Activated CD8-positive, alpha-beta memory T cell treated with anti-CD3 and anti-CD28 coated beads, Interleukin-2, amount 50 U/mL, for 48 hours (primary cell): ENCODE measurements at regions not wholly inside any gene's neighbourhood (a gene's known extent, or its start where the extent isn't known, plus 50 kb on each side); places are given as distances from the start of the nearest gene placed in this dataset.
"Not testable (repeated sequence)": the region's sequence is repeated elsewhere in the genome, so short reads cannot be mapped to it uniquely, and the experiment has no call there.

ENCODE experiments used
- DNase-seq: peaks from one replicate; pipeline ENCODE4 v3.0.0-alpha.2; 2020

DNA sequence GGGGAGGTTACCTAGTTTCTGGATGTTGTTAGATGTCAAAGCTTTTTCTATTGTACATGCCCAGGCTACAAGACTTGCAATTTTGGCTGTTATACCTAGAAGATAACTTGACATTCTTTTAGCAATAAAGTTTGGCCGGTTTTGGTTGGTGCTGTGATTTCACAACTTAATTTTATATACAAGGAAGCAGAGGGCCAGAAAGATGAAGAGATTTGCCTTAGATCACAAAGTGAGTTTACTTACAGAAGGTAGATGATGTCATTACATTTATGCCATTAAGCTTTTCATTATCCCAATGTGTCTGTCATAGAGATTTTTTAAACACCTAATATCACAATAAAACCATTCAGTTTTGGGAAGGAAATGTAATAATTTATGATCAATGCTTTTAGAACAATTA is 698.7 kb upstream of the ANO3 start:
- no peak for DNase-seq

DNA sequence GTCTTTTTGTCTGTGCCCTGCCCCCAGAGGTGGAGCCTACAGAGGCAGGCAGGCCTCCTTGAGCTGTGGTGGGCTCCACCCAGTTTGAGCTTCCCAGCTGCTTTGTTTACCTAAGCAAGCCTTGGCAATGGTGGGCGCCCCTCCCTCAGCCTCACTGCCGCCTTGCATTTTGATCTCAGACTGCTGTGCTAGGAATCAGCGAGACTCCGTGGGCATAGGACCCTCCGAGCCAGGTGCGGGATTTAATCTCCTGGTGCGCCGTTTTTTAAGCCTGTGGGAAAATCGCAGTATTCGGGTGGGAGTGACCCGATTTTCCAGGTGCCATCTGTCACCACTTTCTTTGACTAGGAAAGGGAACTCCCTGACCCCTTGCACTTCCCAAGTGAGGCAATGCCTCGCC is 682.7 kb upstream of the ANO3 start:
- DNase-seq, result not testable (repeated sequence)

DNA sequence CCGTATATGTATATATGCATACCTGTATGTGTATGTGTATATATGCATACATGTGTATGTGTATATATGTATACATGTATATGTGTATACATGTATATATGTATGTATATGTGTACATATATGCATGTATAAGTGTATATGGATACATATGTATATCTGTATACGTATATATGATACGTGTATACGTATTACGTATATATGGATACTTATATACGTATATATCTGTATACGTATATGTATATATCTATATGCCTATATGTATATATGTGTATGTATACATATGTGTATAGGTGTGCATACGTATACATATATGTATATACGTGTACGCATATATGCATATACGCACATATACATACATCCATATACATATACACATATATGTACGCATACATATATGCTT is 681.6 kb upstream of the ANO3 start:
- no peak for DNase-seq

DNA sequence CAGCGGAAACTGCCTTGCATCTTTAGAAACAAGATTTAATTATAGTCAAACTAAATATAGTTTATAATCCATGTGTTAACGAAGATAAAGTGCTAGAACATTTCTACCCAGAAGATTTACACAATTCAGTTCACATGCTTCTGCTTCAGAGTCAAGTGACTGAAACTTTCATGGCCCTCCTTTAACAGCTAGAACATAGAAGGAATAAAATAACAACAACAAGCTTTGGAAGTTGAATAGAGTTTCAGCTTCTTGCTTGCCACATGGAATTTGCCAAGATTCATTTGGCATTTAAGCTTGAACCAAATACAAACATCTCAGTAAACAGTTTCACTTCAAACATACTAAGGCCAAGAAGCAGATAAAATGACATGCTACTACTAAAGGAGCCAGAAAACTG is 676.3 kb upstream of the ANO3 start:
- no peak for DNase-seq

DNA sequence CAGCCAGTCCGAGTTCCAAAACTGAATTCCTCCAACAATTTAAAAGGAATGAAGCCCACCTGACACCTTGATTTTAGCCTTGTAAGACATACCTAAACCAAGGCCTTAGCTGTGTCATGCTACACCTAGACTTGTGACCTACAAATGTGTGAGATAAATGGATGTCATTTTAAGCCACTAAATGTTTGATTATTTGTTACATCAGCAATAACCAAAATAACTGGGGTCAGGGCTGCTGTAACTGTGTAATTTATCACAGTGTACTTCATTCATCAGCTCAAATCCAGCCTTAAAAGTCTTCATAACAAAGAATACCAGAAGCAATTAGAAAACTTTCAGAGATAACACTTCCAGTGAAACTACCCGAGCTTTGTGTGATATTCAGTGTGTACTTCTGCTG is 673.0 kb upstream of the ANO3 start:
- DNase-seq, result no peak

DNA sequence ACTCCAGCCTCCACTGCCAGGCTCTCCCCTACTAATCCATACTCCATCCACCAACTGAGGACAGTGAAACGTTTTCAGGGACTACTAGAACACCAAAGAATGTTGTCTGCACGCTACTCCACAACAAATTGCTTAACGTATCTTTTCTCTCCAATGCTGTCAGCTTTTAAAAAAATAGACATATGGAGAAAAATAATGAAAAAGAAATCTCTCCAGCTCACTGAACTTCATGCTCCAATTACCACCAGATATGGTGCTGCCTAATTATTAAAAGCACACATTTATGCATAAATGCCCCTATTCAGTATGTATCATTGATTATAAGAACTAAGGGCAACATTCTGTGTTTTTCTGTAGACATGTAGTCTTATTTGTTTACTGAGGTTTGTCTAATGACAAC is 672.2 kb upstream of the ANO3 start:
- DNase-seq, result no peak

DNA sequence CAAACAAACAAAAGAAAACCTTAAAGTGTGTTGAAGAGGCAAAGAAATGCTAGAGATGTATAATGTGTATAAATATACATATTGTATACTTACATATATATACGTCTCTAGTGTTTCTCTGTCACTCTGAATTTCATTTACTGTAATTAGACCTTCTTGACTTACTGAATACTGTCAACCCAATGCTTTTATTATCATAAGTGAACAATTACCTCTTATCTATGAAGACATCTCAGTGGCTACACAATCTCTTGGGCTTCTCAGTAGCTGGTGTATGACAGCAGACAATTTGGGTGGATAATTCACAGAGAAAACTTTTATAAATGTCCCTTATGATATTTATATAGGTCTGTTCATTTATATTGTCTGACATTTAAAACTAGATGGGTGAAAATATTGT is 664.1 kb upstream of the ANO3 start:
- no peak for DNase-seq

DNA sequence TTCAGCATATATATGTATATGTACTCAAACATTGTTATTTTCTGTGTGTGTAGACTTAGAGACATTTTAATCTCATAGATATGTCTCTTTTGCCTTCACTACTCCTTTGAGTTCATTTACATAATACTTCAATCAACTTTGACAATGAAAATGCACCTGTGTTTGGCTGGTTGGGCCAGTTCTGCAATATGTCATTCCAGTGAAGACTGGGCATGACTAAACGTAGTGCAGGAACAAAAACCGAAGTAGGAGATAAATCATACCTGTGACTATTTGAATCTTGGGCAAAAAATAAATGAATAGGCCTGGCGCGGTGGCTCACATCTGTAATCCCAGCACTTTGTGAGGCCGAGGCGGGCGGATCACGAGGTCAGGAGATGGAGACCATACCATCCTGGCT is 640.0 kb upstream of the ANO3 start:
- no peak for DNase-seq

DNA sequence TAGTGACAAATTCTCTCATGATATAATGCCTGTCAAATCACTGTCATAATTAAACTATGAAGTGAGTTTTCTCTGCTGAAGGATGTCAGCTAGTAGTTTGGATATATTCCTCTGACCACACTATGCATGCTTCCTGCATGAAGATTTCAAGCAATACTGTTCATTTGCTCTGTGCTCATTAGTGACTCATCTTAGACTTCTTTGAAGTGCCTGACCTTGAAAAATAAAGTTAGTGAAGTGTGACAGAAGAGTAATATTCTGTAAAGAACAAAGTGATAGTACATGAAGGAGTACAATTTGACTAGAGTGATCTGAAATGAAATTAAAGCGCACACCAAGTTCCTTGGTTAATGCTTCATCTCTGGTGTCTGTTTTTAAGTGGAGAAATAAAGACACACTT is 629.5 kb upstream of the ANO3 start:
- DNase-seq, result no peak

DNA sequence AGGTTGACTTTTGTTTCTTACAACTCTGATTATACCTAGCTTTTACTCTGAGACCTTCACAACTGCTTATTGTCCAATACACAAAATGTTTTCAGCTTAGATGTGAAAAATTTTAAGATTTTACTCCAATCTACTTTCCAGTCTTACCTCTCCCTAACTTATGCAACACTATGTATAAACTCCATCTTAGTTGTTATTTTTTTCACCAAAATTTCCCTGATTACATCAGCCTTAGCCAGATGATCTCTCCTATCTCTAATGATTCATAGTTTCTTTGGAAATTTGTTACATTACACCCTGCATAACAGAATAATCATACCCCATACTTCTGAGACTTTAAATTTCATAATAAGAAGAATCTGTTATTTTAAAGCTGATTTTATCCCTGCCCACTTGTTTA is 621.0 kb upstream of the ANO3 start:
- DNase-seq, result no peak

DNA sequence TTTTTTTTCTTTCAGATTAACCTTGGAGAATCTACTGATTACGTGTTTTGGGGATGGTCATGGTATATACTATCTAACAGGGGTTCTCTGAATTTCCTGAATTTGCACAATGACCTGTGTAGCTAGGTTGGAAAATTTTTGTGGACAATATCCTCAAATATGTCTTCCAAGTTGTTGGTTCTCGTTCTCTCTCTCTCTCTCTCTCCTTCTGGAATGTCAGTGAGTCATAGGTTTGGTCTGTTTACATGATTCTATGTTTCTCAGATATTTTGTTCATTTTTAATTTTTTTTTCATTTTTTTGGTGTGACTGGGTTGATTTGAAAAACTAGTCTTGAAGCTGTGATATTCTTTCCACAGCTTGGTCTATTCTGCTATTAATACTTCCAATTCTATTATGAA is 604.0 kb upstream of the ANO3 start:
- no peak for DNase-seq

DNA sequence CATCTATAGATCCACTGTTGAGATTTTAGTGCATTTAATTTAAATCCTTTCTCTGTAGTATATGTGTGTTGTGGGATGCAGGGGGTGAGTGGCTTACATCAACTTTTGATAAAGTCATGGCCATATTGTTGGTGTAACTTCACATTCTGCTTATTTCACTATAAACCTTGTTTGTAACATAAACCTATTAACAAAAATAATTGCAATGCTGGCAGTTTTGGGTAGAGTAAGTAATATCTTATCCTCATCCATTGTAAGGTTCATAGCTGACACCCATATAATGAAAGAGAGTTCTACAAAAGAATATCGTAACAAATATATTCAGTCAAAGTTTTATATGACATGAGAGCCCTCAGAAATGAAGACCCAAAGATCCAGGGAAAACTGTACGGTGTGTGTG is 601.7 kb upstream of the ANO3 start:
- DNase-seq, result no peak

DNA sequence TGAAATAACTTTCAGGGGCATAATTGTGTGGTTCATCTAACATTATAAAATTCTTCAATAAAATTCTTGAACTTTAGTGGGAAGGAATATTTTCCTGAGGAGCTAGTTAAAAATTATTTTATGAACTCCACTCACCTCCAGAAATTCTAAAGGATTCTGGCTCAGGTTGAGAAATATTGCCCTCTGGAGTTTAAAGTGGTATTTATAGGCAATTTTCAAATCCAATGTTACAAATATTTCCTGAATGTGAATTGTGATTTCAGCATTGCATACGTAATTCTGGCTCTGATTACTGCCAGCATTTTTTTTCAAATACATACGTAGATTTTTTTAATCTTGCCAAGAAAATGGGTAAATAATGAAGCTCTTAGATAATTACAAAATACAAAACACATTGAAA is 598.2 kb upstream of the ANO3 start:
- DNase-seq, result no peak

DNA sequence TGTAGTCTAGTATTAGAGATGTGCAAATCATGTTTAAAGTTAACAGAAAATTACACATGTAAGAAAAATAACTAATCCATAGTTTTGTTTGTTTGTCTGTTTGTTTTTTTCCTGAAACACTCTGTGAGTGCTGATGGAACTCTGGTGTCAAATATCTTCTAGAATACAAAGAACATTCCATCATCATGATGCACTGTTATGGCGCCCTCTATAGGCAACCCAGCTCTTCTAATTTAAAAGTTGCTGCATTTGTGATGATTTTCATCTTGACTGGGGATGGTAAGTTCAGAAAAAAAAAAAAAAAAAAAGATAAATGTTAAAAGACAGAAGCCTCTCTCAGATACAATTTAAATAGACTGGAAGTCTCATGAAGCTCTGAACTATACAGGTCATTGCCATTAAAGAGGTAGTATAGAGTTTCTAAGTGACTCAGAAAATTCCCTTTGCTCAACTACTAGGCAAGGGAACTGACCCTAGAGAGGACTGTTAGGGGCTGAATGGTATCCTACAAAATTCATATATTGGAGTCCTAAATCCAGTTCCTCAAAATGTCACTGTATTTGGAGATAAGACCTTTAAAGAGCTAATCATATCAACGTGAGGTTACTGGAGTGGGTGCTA is 597.2 kb upstream of the ANO3 start:
- DNase-seq, result no peak

DNA sequence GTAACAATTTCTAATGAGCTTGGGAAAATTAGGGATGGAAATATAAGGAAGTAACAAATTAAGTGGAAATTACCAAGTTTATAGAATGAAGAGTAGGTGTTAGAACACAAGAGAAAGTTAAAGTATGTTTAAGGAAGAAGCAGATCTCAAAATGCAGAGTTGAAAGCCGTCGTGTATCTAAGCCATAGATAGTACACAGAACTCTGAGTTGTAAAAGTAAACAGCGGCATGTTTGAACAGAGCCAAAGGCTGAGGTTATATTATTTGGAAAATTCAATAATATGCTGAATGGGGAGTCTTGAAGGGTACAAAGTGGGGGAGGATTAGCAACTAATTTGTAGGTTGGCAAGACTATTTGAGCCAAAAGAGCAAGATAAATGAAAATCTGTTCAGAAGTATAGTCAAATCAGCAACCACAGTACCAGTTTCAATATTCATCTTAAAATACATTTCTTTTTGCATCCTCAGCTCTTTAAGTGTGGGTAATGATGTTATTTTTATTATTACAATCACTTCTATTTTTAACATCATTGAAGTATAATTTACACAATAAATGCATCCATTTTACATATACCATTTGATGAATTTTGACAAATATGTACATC is 594.8 kb upstream of the ANO3 start:
- DNase-seq, result no peak

DNA sequence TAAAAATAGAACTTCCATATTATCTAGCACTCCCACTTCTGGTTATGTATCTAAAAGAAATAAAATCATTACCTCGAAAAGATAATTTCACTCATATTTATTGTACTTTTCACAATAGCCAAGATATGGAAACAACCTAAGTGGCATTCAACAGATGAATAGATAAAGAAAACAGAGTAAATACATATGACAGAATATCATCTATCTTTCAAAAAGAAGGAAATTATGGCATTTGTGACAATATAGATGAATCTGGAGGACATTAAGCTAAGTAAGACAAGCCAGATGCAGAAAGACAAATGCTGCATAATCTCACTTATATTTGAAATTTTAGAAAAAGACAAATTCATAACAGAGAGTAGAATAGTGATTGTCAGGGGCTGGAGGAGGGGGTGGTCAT is 590.0 kb upstream of the ANO3 start:
- DNase-seq, result no peak

DNA sequence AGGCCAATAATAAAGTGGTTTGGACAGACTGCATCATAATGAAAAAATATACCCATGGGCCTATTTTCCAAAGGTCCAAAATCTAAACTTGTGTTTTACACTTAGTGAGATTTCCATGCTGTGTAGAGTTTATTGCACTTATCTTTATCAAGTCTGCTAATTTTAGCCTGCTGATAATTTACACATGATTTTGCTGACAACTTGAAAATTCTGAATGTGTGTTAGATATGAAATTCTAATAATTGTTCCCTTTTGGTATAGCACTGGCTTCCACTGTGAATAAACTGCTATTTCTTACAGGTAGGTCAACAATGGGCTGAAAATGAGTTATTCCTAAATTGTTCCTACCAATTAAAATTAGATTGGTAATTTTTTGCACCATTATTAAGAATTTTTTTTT is 589.1 kb upstream of the ANO3 start:
- DNase-seq, result no peak

DNA sequence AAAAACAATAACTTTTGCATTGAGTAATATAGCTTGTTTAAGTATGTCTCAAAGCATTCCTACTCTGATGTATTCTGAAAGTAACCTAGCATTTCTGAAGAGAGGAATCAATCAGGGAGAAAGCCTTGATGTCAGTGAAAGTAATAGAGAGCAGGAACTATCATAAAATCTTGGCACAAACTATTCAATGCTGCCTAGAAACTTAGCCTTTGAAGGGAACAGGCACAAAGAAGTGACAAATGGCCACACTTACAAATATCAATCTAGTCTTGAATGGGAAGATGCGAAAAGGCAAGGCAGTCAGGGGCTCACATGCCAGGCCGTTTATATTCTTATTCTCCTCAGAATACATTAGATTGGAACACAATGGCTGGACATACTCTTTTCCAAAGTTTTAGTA is 576.5 kb upstream of the ANO3 start:
- DNase-seq, result no peak

DNA sequence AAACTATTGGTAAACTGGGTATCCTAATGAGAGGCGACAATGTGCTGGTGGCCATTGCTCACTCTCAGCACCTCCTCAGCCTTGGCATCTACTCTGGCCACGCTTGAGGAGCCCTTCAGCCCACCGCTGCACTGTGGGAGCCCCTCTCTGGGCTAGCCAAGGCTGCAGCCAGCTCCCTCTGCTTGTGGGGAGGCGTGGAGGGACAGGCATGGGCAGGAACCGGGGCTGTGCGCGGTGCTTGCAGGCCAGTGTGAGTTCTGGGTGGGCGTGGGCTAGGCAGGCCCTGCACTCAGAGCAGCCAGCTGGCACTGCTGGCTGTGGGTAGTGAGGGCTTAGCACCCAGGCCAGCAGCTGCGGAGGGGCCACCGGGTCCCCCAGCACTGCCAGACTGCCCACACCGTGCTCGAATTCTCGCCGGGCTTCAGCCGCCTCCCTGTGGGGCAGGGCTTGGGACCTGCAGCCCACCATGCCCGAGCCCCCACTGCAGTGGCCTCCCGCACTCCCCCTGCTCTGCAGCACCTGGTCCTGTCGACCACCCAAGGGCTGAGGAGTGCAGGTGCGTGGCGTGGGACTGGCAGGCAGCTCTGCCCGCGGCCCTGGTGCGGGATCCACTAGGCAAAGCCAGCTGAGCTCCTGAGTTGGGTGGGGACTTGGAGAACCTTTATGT is 575.9 kb upstream of the ANO3 start:
- no peak for DNase-seq

DNA sequence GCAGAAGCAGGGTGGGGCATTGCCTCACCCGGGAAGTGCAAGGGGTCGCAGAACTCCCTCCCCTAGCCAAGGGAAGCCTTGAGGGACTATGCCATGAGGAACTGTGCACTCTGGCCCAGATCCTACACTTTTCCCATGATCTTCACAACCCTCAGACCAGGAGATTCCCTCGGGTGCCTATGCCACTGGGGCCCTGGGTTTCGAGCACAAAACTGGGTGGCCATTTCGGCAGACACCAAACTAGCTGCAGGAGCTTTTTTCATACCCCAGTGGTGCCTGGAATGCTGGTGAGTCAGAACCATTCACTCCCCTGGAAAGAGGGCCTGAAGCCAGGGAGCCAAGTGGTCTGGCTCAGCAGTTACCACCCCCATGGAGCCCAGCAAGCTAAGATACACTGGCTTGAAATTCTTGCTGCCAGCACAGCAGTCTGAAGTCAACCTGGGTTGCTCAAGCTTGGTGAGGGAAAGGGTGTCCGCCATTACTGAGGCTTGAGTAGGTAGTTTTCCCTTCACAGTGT is 573.7 kb upstream of the ANO3 start:
- DNase-seq, result no peak

DNA sequence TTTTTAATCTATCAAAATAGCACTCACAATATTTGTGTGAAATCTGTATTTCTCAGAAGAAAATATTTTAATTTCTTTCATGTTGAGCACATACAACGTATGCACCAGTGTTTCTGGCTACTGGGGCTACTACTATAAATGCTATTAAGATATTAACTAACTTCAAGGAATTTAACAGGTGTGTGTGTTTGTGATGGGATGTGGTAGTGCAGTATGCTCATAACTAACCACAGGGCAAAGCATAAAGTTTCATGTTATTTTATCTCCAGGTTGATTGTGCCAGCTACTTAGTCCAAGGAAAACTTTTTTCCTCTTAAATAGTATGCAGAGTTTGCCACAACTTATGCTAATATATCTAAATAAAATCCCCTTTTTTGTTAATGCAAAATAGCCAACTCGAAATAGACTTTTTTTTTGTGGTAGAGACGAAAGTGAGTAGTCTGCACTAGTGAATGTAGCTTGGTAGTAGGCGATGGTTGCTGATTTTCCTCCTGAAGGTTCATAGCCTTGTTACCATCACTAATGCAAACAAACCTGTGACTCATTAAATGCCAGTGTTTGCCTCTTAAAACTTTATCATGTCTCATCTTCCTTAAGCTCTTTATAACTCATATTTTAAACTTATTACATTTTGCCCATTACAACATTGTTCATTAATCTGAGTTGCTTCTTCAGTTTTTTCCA is 565.5 kb upstream of the ANO3 start:
- no peak for DNase-seq

DNA sequence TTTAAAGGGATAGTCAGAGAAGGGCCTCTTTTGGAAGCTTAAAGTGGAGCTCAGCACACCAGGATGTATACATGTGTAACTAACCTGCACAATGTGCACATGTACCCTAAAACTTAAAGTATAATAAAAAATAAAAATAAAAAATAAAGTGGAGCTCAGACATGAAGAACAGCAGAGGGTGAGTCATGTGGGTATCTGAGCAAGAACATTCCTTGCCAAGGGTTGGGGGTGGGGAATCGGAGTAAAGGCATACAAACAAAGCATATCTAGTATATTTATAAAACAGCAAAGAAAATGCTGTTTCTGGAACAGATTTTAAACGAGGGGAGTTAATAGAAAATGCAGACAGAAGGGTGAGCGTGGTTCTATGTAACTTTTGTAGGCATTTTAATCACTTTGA is 562.6 kb upstream of the ANO3 start:
- DNase-seq, result no peak

DNA sequence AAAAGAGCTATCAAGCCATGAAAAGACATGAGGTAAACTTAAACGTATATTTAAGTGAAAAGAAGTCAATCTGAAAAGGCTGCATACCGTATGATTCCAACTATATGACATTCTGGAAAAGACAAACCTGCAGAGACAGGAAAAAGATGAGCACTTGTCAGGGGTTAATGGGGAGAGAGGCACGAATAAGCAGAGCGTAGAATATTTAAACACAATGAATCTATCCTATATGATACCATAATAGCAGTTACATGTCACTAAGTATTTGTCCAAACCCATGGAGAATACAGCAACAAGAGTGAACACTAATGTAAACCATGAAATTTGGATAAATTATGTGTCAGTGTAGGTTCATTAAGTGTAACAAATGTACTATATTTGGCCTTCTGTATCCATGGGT is 560.3 kb upstream of the ANO3 start:
- DNase-seq, result no peak

DNA sequence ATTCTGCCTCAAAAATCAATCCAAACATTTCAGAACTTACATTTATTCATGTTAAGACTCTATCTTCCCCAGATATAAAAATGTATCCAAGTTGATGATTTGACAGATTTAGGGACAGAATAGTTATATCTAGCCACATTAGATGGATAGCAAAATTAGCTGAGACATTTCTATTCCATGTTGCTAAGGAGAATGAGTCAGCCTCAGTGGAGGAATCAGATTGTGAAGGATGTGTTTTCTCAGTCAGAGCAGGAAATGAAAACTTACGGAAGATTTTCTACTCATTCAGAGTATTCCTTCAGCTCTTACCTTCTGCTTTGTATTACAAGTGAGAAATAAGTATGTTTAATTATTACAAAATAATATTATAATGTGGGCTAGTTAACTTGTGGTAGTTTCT is 556.3 kb upstream of the ANO3 start:
- no peak for DNase-seq
